ENCODE measurements at regions not wholly inside any gene's neighbourhood (a gene's known extent, or its start where the extent isn't known, plus 50 kb on each side); places are given as distances from the start of the nearest gene placed in this dataset.

GRCh38 chrX:36543499-36543898 lies 464.7 kb upstream of the FAM47C start:
- TF ChIP-seq CTCF (IDR thresholded peaks at IDR 0.05), result no peak
- no peak overlapping the region for H3K4me3 Mint-ChIP-seq

GRCh38 chrX:36562986-36563385 lies 445.2 kb upstream of the FAM47C start:
- Mint-ChIP-seq H3K4me1 (ENCODE audit: low read depth) (no peaks in the 10 kb centered on the region), H3K27me3 (ENCODE audit: insufficient read depth) (peaks cover 1% of the 10 kb centered on the region; the same call in 1 of the 2 replicates), H3K36me3 (ENCODE audit: low read depth) (no peaks in the 10 kb centered on the region), H3K4me3 (no peak overlapping the region), H3K27ac (no peak overlapping the region), H3K9me3 (peaks cover 5% of the 10 kb centered on the region; the same call in 1 of the 2 replicates)
- DNase-seq, result no peak
- no peak for TF ChIP-seq CTCF (IDR thresholded peaks at IDR 0.05)

More at GRCh38 chrX:36543499-36543898, 464.7 kb upstream of the FAM47C start:
- H3K27ac Mint-ChIP-seq, result no peak overlapping the region
- peaks cover 12% of the 10 kb centered on the region; the same call in 1 of the 2 replicates for H3K9me3 Mint-ChIP-seq
- no peaks in the 10 kb centered on the region for H3K4me1 Mint-ChIP-seq (ENCODE audit: low read depth)
- peaks cover 4% of the 10 kb centered on the region; the same call in 1 of the 2 replicates for H3K36me3 Mint-ChIP-seq (ENCODE audit: low read depth)
- H3K27me3 Mint-ChIP-seq (ENCODE audit: insufficient read depth), result no peaks in the 10 kb centered on the region; the same call in 1 of the 2 replicates
- no peak for DNase-seq

GRCh38 chrX:36568946-36569345 lies 439.2 kb upstream of the FAM47C start:
- Mint-ChIP-seq H3K36me3 (ENCODE audit: low read depth) (no peaks in the 10 kb centered on the region), H3K27me3 (ENCODE audit: insufficient read depth) (peaks cover 1% of the 10 kb centered on the region; the same call in 1 of the 2 replicates), H3K9me3 (peaks cover 5% of the 10 kb centered on the region; the same call in 1 of the 2 replicates), H3K4me3 (no peak overlapping the region), H3K27ac (no peak overlapping the region), H3K4me1 (ENCODE audit: low read depth) (no peaks in the 10 kb centered on the region)
- DNase-seq, result no peak
- no peak for TF ChIP-seq CTCF (IDR thresholded peaks at IDR 0.05)

GRCh38 chrX:36573720-36574119 lies 434.4 kb upstream of the FAM47C start:
- Mint-ChIP-seq H3K4me1 (ENCODE audit: low read depth) (no peaks in the 10 kb centered on the region), H3K27me3 (ENCODE audit: insufficient read depth) (no peaks in the 10 kb centered on the region), H3K9me3 (peaks cover 19% of the 10 kb centered on the region; the same call in 1 of the 2 replicates), H3K36me3 (ENCODE audit: low read depth) (no peaks in the 10 kb centered on the region), H3K27ac (no peak overlapping the region), H3K4me3 (no peak overlapping the region)
- no peak for TF ChIP-seq CTCF (IDR thresholded peaks at IDR 0.05)
- no peak for DNase-seq

GRCh38 chrX:36575670-36576069 lies 432.5 kb upstream of the FAM47C start:
- Mint-ChIP-seq H3K4me3 (no peak overlapping the region), H3K36me3 (ENCODE audit: low read depth) (no peaks in the 10 kb centered on the region), H3K27me3 (ENCODE audit: insufficient read depth) (no peaks in the 10 kb centered on the region), H3K9me3 (peaks cover 19% of the 10 kb centered on the region), H3K4me1 (ENCODE audit: low read depth) (no peaks in the 10 kb centered on the region), H3K27ac (no peak overlapping the region)
- DNase-seq, result no peak
- no peak for TF ChIP-seq CTCF (IDR thresholded peaks at IDR 0.05)

- no peak overlapping the region for H3K27ac Mint-ChIP-seq
These were observed 431.2 kb upstream of the FAM47C start for GRCh38 chrX:36577006-36577405.

More at GRCh38 chrX:36577006-36577405, 431.2 kb upstream of the FAM47C start:
- Mint-ChIP-seq H3K36me3 (ENCODE audit: low read depth) (no peaks in the 10 kb centered on the region), H3K4me1 (ENCODE audit: low read depth) (no peaks in the 10 kb centered on the region), H3K27me3 (ENCODE audit: insufficient read depth) (no peaks in the 10 kb centered on the region), H3K9me3 (peaks cover 19% of the 10 kb centered on the region), H3K4me3 (no peak overlapping the region)
- no peak for DNase-seq
- TF ChIP-seq CTCF (IDR thresholded peaks at IDR 0.05), result no peak
